HG03196 (cell line): ENCODE measurements at regions not wholly inside any gene's neighbourhood (a gene's known extent, or its start where the extent isn't known, plus 50 kb on each side); places are given as distances from the start of the nearest gene placed in this dataset.

Source experiments
- ATAC-seq: cut with Tn5 transposase; IDR thresholded peaks from one replicate; pipeline ENCODE4 v1.9.1; 2021; ENCODE audit not compliant: unreplicated experiment

- no peak for ATAC-seq
These were observed 342.4 kb downstream of the TNS1 start for GRCh38 chr2:217660423-217660822.

DNA sequence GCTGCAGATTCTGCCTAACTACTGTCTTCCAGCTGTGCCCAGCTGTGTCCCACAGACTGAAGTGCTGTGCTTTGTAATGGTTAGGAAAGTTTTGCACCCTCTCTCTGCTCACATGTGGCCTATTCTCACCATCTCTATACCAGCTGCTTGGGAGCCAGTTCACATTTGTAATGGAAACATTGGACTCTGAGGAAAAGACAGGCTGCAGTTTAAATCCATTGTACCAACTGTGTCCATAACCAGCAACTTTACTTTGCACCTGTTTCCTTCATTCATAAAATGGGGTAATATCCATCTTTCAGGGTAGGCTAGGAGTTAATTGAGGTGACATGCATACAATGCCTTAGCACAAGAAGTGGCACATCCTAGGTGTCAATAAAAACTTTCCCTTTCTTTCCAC is 344.0 kb downstream of the TNS1 start:
- ATAC-seq, result no peak

DNA sequence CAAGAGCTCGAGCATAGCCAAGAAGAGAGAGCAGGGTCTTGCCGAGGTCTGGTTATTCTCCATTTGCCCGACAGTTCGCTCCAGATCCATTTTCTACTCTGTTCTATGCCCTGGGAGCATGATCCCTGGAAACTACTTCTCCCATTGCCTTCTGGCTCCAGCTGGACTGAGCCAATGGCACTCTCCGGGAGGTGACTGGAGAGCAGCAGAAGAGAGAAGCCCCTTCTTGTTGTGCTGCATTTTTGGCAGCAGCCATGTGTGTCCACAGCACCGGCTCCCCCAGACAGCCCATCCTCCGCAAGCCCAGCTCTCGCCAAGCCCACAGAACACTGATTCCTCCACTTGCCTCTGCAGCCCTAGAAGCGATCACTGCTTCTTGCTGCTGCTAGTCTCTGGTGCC is 345.5 kb downstream of the TNS1 start:
- ATAC-seq, result no peak

DNA sequence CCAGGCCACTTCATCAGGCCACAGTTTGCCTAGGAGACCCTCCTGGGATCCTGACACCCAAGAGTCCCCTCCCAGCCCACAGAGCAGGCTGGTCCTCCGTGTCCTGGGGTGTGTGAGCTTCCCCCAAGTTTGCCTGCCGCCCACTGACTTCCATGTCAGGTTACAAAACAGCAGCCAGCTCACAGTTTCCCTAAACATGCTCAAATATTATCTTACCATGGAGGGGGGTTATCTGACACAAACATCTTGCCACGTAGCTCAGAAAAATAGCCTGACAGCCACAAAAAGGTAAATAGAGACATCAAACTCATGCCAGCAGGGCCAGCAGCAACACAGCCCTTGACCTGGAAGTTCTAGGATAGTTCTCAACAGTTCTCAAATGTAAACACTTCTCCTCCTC is 346.5 kb downstream of the TNS1 start:
- no peak for ATAC-seq

- no peak for ATAC-seq
These were observed 347.1 kb downstream of the TNS1 start for GRCh38 chr2:217655651-217656050.

- ATAC-seq, result no peak
These were observed 348.6 kb downstream of the TNS1 start for GRCh38 chr2:217654168-217654567.

GRCh38 chr2:217652761-217653639 is 349.8 kb downstream of the TNS1 start:
- ATAC-seq, result no peak

- no peak for ATAC-seq
These were observed 352.0 kb downstream of the TNS1 start for GRCh38 chr2:217650716-217651360.

- ATAC-seq, result no peak
These were observed 352.6 kb downstream of the TNS1 start for GRCh38 chr2:217650229-217650628.

- no peak for ATAC-seq
These were observed 354.9 kb downstream of the TNS1 start for GRCh38 chr2:217647925-217648324.

DNA sequence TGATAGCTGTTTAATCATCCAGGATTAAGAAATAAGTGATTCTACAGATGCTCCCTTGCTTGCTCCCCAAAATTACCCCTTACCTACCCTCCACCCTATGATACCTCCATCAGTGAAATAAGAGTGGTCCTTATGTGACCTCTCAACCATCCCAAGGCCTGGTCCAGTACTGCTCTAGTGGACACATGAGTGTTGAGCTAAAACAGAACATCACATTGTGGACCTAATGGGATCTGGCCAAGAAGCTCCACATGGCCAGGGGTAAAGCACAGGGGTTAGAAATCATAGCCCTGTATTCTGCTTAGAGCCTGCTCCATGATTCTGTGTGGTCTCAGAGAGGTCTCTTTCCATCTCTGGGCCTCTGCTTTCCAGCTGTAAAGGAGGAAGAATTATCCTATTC is 355.6 kb downstream of the TNS1 start:
- ATAC-seq, result no peak

GRCh38 chr2:217645896-217646295 is 356.9 kb downstream of the TNS1 start:
- ATAC-seq, result no peak

- no peak for ATAC-seq
These were observed 358.9 kb downstream of the TNS1 start for GRCh38 chr2:217643789-217644301.

- no peak for ATAC-seq
These were observed 359.9 kb downstream of the TNS1 start for GRCh38 chr2:217642944-217643343.

DNA sequence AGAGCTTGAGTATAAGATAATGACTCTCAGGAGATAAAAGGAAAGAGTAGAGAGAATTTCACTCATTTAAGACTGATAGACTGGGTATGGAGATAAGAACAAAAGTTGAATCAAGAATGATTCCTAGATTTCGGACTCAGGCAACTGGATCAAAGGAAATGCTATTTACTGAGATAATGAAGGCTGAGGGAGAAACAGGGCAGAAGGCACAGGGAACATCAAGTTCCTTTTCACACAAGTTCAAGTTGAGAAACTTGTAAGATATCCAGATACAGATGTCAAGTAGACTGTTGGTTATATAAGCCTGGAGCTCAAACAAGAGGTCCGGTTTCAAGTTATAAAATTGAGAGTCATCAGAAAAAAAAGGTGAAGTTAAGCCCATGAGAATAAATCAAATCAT is 360.8 kb downstream of the TNS1 start:
- ATAC-seq, result no peak

GRCh38 chr2:217639481-217639880 is 363.3 kb downstream of the TNS1 start:
- no peak for ATAC-seq

DNA sequence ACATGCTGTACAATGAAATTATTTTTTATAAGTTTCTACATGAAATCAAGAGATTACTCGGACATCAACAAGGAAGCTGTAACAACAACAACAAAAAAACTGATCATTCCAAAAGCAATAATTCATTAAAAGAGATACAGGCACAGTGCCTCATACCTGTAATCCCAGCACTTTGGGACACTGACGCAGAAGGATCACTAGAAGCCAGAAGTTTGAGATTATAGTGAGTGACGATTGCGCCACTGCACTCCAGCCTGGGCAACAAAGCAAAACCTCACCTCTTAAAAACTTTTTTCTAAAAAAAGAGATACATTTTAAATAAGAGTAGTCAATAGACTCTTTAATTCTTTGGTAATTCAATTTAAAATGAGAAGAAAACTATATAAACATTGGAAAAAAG is 364.3 kb downstream of the TNS1 start:
- no peak for ATAC-seq

GRCh38 chr2:217638031-217638430 is 364.8 kb downstream of the TNS1 start:
- no peak for ATAC-seq

DNA sequence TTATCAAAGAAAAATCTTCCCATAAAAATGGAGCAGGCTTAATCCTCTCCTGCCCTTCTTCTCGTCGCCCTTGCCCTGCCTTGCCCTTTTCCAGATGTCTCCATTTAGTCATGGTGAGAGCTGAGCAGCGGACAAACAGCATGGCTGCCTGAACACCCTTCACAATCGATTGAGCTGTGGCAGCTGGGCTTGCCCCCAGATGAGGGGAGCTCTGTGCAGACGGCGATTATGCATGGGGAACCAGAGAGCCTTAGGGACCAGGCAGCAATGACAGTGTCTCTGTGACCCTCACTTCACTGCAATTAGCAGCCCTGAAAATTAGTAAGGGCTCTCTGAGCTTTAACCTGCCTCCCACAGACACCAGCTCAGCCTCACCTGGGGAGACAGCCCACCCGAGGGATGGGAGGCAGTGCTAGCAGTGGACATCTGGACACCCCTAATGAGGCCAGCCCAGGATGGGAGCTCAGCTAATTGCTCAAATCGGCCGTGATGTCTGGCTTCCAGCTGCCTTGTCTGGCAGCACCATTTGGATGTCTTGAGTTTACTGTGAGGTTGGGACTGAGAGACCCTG is 365.7 kb downstream of the TNS1 start:
- no peak for ATAC-seq

DNA sequence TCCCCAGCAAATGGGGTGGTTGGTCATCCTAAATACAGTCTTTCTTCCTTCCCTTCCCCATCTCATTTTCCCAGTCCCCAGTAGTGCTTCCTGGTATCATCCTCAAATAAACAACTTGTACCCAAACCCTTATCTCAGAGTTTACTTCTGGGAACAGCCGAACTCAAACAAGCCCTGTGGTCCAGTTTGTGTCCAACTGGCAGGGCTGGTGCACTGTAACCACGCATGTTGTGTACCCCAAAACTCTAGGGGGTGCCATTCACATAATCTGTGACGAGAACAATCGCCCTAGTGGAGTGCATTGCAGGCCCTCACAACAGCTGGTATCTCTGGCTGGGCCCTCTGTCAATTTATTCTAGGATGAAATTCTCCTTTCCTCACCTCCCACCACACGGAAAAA is 366.2 kb downstream of the TNS1 start:
- no peak for ATAC-seq

DNA sequence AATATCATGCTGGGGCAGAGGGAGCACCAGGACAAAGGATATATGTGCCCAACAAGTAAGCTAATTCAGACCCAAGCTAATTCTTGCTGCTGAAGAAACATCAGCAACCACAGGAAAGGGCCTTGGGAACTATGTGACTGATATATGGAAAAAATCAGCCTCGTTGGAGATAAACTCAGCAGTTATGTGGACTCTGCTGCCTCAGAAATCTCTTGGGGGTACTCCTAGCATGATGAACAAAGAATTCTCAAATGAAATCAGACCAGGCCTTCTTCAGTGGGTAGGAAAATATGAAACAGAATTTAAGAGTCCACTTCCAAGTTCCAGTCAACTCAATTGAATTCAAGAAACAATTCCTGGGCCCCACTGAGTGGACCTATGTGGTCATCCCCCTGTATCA is 367.9 kb downstream of the TNS1 start:
- no peak for ATAC-seq

DNA sequence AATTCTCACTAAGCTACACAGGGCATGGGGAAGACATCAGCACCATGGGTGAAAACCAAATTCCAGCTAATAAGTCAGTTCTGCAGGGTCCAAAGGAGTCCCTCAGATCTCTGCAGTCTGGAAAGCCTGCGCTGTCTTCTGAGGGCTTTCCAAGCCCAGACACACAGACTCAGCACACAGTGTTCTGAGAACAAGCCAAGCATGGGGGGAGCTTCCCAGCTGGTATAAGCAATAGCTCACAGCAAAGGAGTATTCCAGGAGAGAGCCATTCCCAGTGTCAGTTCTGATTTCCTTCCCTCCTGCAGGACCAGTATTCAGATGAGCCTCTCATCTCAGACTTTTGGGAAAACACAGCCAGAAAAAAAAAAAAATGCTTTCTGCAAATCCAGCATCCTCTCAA is 370.8 kb downstream of the TNS1 start:
- no peak for ATAC-seq
